Loucy (cell line): ENCODE measurements at regions not wholly inside any gene's neighbourhood (a gene's known extent, or its start where the extent isn't known, plus 50 kb on each side); places are given as distances from the start of the nearest gene placed in this dataset.

ENCODE experiments used
- H2AFZ ChIP-seq: fragments of 200-600 bp; sonication (generic); 2 replicates; pipeline ENCODE4 v1.6.0; 2016; ENCODE audit warnings: antibody characterized with exemption, mild to moderate bottlenecking, low read length, moderate library complexity
- H3F3A ChIP-seq: fragments of 200-600 bp; 2 replicates; pipeline ENCODE4 v1.6.0; 2016; ENCODE audit warnings: antibody characterized with exemption, low read depth, mild to moderate bottlenecking
- H3K27me3 ChIP-seq: fragments of 200-600 bp; sonication (generic); 2 replicates; pipeline ENCODE4 v1.6.1; 2014; ENCODE audit warnings: low read length, mild to moderate bottlenecking; ENCODE audit not compliant: insufficient read depth, poor library complexity, severe bottlenecking
- H3K36me3 ChIP-seq: fragments of 200-600 bp; sonication (generic); 2 replicates; pipeline ENCODE4 v1.6.1; 2016; ENCODE audit warnings: low read length; ENCODE audit not compliant: insufficient read depth
- H3K4me1 ChIP-seq: fragments of 200-600 bp; sonication (generic); 2 replicates; pipeline ENCODE4 v1.5.1; 2014; ENCODE audit warnings: low read length, mild to moderate bottlenecking; ENCODE audit not compliant: insufficient read depth, poor library complexity, severe bottlenecking
- H3K4me2 ChIP-seq: fragments of 200-600 bp; sonication (generic); 2 replicates; pipeline ENCODE4 v1.6.0; 2014; ENCODE audit warnings: antibody characterized with exemption, low read length, low read depth, mild to moderate bottlenecking; ENCODE audit not compliant: poor library complexity, severe bottlenecking
- H3K4me3 ChIP-seq: fragments of 200-600 bp; sonication (generic); 2 replicates; pipeline ENCODE4 v1.5.1; 2014; ENCODE audit warnings: low read length, mild to moderate bottlenecking, mixed read lengths; ENCODE audit not compliant: poor library complexity, severe bottlenecking
- H3K79me2 ChIP-seq: fragments of 200-600 bp; sonication (generic); 2 replicates; pipeline ENCODE4 v1.6.1; 2014; ENCODE audit warnings: low read length; ENCODE audit not compliant: insufficient read depth
- H3K9ac ChIP-seq: fragments of 200-600 bp; sonication (generic); 2 replicates; pipeline ENCODE4 v1.6.0; 2014; ENCODE audit warnings: mild to moderate bottlenecking, low read depth, low read length, moderate library complexity; ENCODE audit not compliant: poor library complexity, severe bottlenecking
- H3K9me2 ChIP-seq: fragments of 200-600 bp; sonication (generic); replicated peaks from 2 replicates; pipeline ENCODE4 v1.6.1; 2016; ENCODE audit warnings: low read depth, low read length, mixed read lengths
- H3K9me3 ChIP-seq: fragments of 200-600 bp; sonication (generic); 2 replicates; pipeline ENCODE4 v1.6.1; 2014; ENCODE audit warnings: mild to moderate bottlenecking, antibody characterized with exemption, low read length, low read depth; ENCODE audit not compliant: insufficient read depth
- H4K20me1 ChIP-seq: fragments of 200-600 bp; sonication (generic); 2 replicates; pipeline ENCODE4 v1.6.0; 2014; ENCODE audit warnings: antibody characterized with exemption, low read length, mild to moderate bottlenecking; ENCODE audit not compliant: insufficient read depth, poor library complexity, severe bottlenecking
- EZH2phosphoT487 ChIP-seq: fragments of 200-600 bp; IDR thresholded peaks from 2 replicates; pipeline ENCODE4 v1.6.1; 2018; ENCODE audit warnings: antibody characterized with exemption, mild to moderate bottlenecking, moderate library complexity, borderline replicate concordance
- TF ChIP-seq, protein P1 (sequence below): fragments of 200-600 bp; sonication (generic); conservative IDR thresholded peaks from 2 replicates; pipeline ENCODE4 v1.5.1; 2014; ENCODE audit warnings: mild to moderate bottlenecking, antibody characterized with exemption, low read length

DNA sequence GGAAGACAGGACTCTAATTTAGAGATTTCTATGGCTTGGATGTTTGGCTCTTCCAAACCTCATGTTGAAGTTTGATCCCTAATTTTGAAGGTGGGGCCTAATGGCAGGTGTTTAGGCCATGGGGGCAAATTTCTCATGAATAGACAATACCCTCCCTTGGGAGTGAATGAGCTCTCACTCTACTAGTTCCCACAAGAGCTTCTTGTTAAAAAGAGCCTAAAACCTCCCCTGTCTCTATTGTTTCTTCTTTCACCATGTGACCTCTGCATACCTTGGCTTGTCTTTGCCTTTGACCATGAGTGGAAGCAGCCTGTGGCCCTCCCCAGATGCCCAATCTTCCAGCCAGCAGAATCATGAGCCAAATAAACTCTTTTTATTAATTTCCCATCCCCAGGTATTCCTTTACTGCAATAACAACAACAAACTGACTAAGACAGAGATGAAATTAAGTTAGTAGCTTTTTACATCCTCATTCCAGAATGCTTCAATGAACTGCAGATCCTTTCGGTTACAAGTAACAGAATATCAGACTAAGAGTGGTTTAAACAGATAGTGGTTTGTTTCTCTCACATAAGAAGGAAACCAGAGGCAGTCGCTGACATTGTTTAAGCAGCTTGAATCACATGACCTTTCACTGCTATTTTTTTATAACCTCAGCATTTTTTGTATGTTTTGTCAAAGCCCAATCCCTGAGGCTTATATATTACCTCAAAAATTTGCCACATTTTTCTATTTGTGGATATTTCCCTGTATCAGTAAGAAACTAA, 1013.3 kb upstream of the SEMA6D start:
- no peaks in the 10 kb centered on the region for H3K9me2 ChIP-seq
- no peak for TF ChIP-seq EZH2phosphoT487
- TF ChIP-seq, protein P1, sequence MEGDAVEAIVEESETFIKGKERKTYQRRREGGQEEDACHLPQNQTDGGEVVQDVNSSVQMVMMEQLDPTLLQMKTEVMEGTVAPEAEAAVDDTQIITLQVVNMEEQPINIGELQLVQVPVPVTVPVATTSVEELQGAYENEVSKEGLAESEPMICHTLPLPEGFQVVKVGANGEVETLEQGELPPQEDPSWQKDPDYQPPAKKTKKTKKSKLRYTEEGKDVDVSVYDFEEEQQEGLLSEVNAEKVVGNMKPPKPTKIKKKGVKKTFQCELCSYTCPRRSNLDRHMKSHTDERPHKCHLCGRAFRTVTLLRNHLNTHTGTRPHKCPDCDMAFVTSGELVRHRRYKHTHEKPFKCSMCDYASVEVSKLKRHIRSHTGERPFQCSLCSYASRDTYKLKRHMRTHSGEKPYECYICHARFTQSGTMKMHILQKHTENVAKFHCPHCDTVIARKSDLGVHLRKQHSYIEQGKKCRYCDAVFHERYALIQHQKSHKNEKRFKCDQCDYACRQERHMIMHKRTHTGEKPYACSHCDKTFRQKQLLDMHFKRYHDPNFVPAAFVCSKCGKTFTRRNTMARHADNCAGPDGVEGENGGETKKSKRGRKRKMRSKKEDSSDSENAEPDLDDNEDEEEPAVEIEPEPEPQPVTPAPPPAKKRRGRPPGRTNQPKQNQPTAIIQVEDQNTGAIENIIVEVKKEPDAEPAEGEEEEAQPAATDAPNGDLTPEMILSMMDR = no peak
- H4K20me1 ChIP-seq = no peaks in the 10 kb centered on the region
- H2AFZ ChIP-seq = no peak overlapping the region
- H3F3A ChIP-seq = no peaks in the 10 kb centered on the region
- no peak overlapping the region for H3K4me2 ChIP-seq
- no peaks in the 10 kb centered on the region for H3K36me3 ChIP-seq
- H3K9ac ChIP-seq = no peak overlapping the region
- no peaks in the 10 kb centered on the region for H3K4me1 ChIP-seq
- H3K9me3 ChIP-seq = no peaks in the 10 kb centered on the region
- no peaks in the 10 kb centered on the region for H3K27me3 ChIP-seq
- no peaks in the 10 kb centered on the region for H3K79me2 ChIP-seq
- H3K4me3 ChIP-seq = no peak overlapping the region

DNA sequence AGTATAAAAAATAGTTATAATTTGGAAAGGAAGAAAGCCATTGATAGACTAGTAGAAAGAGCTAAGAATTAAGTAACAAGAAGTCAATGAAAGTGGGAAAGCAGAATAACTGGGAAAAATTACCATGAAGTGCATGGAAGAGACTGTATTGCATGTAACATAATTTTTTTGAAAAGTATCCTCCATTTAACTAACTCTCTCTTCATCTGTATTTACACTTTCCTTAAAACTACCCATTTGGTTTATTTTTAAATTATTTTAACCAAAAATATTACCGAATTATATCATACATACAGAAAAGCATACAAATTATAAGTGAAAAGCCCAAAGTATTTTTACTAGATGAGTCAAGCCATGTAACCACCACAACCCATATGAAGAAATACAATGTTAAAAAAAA, 1009.9 kb upstream of the SEMA6D start:
- Histone ChIP-seq H3K4me1 (no peaks in the 10 kb centered on the region), H3K79me2 (no peaks in the 10 kb centered on the region), H4K20me1 (no peaks in the 10 kb centered on the region), H3K4me2 (no peak overlapping the region), H3K9me3 (no peaks in the 10 kb centered on the region), H3K36me3 (no peaks in the 10 kb centered on the region), H3K27me3 (no peaks in the 10 kb centered on the region), H2AFZ (no peak overlapping the region), H3F3A (no peaks in the 10 kb centered on the region), H3K9ac (no peak overlapping the region), H3K4me3 (no peak overlapping the region), H3K9me2 (no peaks in the 10 kb centered on the region)
- TF ChIP-seq, protein P1 = no peak
- no peak for TF ChIP-seq EZH2phosphoT487

GRCh38 chr15:46708226-46708625, 1009.1 kb upstream of the SEMA6D start:
- Histone ChIP-seq H4K20me1 (no peaks in the 10 kb centered on the region), H2AFZ (no peak overlapping the region), H3K9me3 (no peaks in the 10 kb centered on the region), H3K9me2 (no peaks in the 10 kb centered on the region), H3F3A (no peaks in the 10 kb centered on the region), H3K4me2 (no peak overlapping the region), H3K79me2 (no peaks in the 10 kb centered on the region), H3K36me3 (no peaks in the 10 kb centered on the region), H3K4me1 (no peaks in the 10 kb centered on the region), H3K27me3 (no peaks in the 10 kb centered on the region), H3K9ac (no peak overlapping the region), H3K4me3 (no peak overlapping the region)
- no peak for TF ChIP-seq EZH2phosphoT487

- Histone ChIP-seq H3F3A (no peaks in the 10 kb centered on the region), H3K9me2 (no peaks in the 10 kb centered on the region), H3K79me2 (no peaks in the 10 kb centered on the region), H3K27me3 (no peaks in the 10 kb centered on the region), H4K20me1 (no peaks in the 10 kb centered on the region), H3K9me3 (no peaks in the 10 kb centered on the region), H3K4me2 (no peak overlapping the region), H3K9ac (no peak overlapping the region), H3K4me1 (no peaks in the 10 kb centered on the region), H3K36me3 (no peaks in the 10 kb centered on the region), H3K4me3 (no peak overlapping the region), H2AFZ (no peak overlapping the region)
- TF ChIP-seq, protein P1 = no peak
- TF ChIP-seq EZH2phosphoT487 = no peak
Observed at GRCh38 chr15:46709460-46710083, 1007.7 kb upstream of the SEMA6D start.
